DND-41 (cell line): ENCODE measurements at regions not wholly inside any gene's neighbourhood (a gene's known extent, or its start where the extent isn't known, plus 50 kb on each side); places are given as distances from the start of the nearest gene placed in this dataset.

Experiments
- ATAC-seq: fragments of 200-7000 bp; cut with Tn5 transposase; 3 replicates; pipeline ENCODE4 v1.9.1; 2021; ENCODE audit warnings: low read depth; ENCODE audit not compliant: insufficient read depth
- DNase-seq: peaks from one replicate; pipeline ENCODE4 v3.0.0-alpha.2; 2020
- H2AFZ ChIP-seq: 2 replicates; pipeline ENCODE4 v1.6.0; 2012; ENCODE audit warnings: low read depth, low read length
- H3K27ac ChIP-seq: 2 replicates; pipeline ENCODE4 v1.5.1; 2012; ENCODE audit warnings: low read length, inconsistent platforms
- H3K27me3 ChIP-seq: fragments of 200-600 bp; sonication (generic); 2 replicates; pipeline ENCODE4 v1.6.0; 2012; ENCODE audit warnings: low read length, mild to moderate bottlenecking, inconsistent platforms; ENCODE audit not compliant: insufficient read depth, poor library complexity
- H3K36me3 ChIP-seq: 2 replicates; pipeline ENCODE4 v1.5.1; 2012; ENCODE audit warnings: low read length, inconsistent platforms; ENCODE audit not compliant: insufficient read depth
- H3K4me1 ChIP-seq: 2 replicates; pipeline ENCODE4 v1.5.1; 2012; ENCODE audit warnings: mild to moderate bottlenecking, low read length; ENCODE audit not compliant: insufficient read depth
- H3K4me2 ChIP-seq: 2 replicates; pipeline ENCODE4 v1.6.0; 2012; ENCODE audit warnings: mild to moderate bottlenecking, moderate library complexity, low read length, inconsistent platforms; ENCODE audit not compliant: insufficient read depth
- H3K4me3 ChIP-seq, 2 experiments: fragments of 200-600 bp in 1 of 2; shearing (Covaris generic) in 1 of 2; 2 replicates each; pipeline ENCODE4 v1.5.1; 2012 to 2016; ENCODE audit warnings: inconsistent platforms in 2 of 2, low read length in 2 of 2, mild to moderate bottlenecking in 2 of 2, low read depth in 1 of 2, moderate library complexity in 1 of 2
- H3K79me2 ChIP-seq: 2 replicates; pipeline ENCODE4 v1.6.0; 2012; ENCODE audit warnings: low read length, inconsistent platforms; ENCODE audit not compliant: insufficient read depth
- H3K9ac ChIP-seq: 2 replicates; pipeline ENCODE4 v1.6.0; 2012; ENCODE audit warnings: low read depth, mild to moderate bottlenecking, inconsistent platforms, low read length, moderate library complexity
- H3K9me3 ChIP-seq: 2 replicates; pipeline ENCODE4 v1.5.1; 2012; ENCODE audit warnings: low read length, moderate library complexity, mild to moderate bottlenecking, inconsistent platforms; ENCODE audit not compliant: insufficient read depth, severe bottlenecking
- H4K20me1 ChIP-seq: 2 replicates; pipeline ENCODE4 v1.6.0; 2012; ENCODE audit warnings: low read length; ENCODE audit not compliant: insufficient read depth
- EZH2 ChIP-seq: IDR thresholded peaks from 3 replicates; pipeline ENCODE4 v1.6.1; 2012; ENCODE audit warnings: borderline replicate concordance, low read depth, mild to moderate bottlenecking, moderate library complexity, low read length, inconsistent platforms; ENCODE audit not compliant: severe bottlenecking
- TF ChIP-seq, protein P1 (sequence below): IDR thresholded peaks from 2 replicates; pipeline ENCODE4 v1.5.1; 2012; ENCODE audit warnings: borderline replicate concordance, low read length, moderate library complexity, mild to moderate bottlenecking; ENCODE audit not compliant: poor library complexity, severe bottlenecking; ENCODE audit errors: extremely low read depth

DNA sequence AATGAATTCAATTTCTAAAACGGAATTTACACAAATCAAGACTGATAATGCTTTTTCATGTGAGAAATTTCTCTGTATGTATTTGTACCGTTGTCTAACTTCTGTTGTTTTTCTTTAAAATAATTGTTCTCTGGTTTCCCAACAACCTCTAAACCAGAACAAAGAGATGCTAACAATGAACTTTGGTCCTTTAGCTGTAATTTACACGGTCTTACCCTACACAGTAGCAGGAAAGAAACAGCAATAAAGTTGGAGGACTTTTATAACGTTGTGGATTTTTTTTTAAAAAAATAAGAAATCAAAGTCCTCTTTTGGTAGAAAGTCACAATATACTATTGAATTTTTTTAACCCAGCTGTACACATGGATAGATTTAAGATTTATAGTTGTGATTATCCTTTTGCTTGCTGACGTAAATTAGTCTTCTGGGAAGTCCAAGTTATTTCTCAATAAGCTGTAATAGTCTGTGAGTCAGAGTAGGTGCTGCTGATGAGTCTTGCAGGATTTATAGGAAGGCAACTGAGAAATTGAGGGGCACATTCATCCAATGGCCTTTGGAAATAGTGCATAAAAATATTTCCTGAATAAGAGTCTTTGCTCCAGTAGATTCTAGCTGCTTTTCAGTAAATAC, 76.8 kb upstream of the PCSK1 start:
- TF ChIP-seq EZH2 = no peak
- TF ChIP-seq, protein P1, sequence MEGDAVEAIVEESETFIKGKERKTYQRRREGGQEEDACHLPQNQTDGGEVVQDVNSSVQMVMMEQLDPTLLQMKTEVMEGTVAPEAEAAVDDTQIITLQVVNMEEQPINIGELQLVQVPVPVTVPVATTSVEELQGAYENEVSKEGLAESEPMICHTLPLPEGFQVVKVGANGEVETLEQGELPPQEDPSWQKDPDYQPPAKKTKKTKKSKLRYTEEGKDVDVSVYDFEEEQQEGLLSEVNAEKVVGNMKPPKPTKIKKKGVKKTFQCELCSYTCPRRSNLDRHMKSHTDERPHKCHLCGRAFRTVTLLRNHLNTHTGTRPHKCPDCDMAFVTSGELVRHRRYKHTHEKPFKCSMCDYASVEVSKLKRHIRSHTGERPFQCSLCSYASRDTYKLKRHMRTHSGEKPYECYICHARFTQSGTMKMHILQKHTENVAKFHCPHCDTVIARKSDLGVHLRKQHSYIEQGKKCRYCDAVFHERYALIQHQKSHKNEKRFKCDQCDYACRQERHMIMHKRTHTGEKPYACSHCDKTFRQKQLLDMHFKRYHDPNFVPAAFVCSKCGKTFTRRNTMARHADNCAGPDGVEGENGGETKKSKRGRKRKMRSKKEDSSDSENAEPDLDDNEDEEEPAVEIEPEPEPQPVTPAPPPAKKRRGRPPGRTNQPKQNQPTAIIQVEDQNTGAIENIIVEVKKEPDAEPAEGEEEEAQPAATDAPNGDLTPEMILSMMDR = no peak
- ATAC-seq = no peak
- DNase-seq = no peak
- H3K27me3 ChIP-seq = peaks cover 14% of the 10 kb centered on the region
- H3K9ac ChIP-seq = no peak overlapping the region
- H3K36me3 ChIP-seq = no peaks in the 10 kb centered on the region
- no peaks in the 10 kb centered on the region for H4K20me1 ChIP-seq
- no peaks in the 10 kb centered on the region for H3K4me1 ChIP-seq
- H3K79me2 ChIP-seq = no peaks in the 10 kb centered on the region
- H3K9me3 ChIP-seq = no peaks in the 10 kb centered on the region
- H3K4me3 ChIP-seq = no peak overlapping the region
- H3K4me2 ChIP-seq = no peak overlapping the region
- H2AFZ ChIP-seq = no peak overlapping the region
- no peak overlapping the region for H3K27ac ChIP-seq

- Histone ChIP-seq H4K20me1 (no peaks in the 10 kb centered on the region), H3K4me3 (no peak overlapping the region), H3K4me1 (no peaks in the 10 kb centered on the region), H3K4me2 (no peak overlapping the region), H3K9ac (no peak overlapping the region), H3K27ac (no peak overlapping the region), H3K36me3 (no peaks in the 10 kb centered on the region), H3K79me2 (no peaks in the 10 kb centered on the region), H3K9me3 (no peaks in the 10 kb centered on the region), H3K27me3 (peaks cover 12% of the 10 kb centered on the region), H2AFZ (no peak overlapping the region)
- DNase-seq (no peak), ATAC-seq (no peak)
- TF ChIP-seq, protein P1 = no peak
- TF ChIP-seq EZH2 = no peak
These were observed 83.6 kb upstream of the PCSK1 start for GRCh38 chr5:96516631-96517071.

DNA sequence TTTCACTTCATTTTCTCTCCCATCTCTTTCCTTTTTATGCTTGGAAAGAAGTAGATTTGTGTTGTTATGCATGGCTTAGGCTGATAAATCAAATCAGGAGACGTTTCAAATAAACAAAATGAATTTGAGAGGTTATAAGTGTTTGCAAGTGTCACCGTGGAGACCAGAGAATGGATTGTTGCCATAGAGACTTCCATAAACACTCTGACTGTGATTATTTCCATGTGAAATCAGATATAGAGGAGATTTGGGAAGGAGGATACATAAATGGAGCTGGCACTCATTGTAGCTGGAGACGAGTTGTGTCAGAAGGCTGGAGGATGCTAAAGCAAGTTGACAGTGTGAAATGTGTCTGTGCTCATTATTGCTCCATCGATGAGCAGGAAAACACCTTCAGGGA, 84.2 kb upstream of the PCSK1 start:
- TF ChIP-seq EZH2 = no peak
- TF ChIP-seq, protein P1 = no peak
- H3K9ac ChIP-seq = no peak overlapping the region
- no peaks in the 10 kb centered on the region for H3K9me3 ChIP-seq
- no peaks in the 10 kb centered on the region for H3K4me1 ChIP-seq
- H3K4me2 ChIP-seq = no peak overlapping the region
- no peak overlapping the region for H3K27ac ChIP-seq
- no peak overlapping the region for H2AFZ ChIP-seq
- H3K4me3 ChIP-seq = no peak overlapping the region
- no peaks in the 10 kb centered on the region for H4K20me1 ChIP-seq
- peaks cover 12% of the 10 kb centered on the region for H3K27me3 ChIP-seq
- DNase-seq (no peak), ATAC-seq (no peak)
- no peaks in the 10 kb centered on the region for H3K36me3 ChIP-seq
- no peaks in the 10 kb centered on the region for H3K79me2 ChIP-seq

DNA sequence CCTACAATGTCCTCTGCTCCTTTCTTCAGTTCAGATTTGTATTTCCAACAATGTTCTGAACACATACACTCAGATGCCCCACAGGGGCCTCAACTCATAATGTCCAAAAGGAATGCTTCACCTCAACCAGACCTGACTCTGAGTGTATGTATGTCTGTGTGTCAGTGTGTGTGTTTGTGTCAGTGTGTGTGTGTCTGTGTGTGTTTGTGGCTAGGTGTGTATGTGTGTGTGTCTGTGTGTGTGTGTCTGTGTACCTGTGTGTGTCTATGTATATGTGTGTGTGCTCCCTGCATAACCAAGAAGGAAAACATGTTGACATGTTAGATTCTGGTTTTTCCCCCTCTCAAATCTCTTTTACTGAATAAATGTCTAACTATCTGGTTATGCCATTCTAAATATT, 87.3 kb upstream of the PCSK1 start:
- no peak overlapping the region for H3K4me2 ChIP-seq
- H3K9ac ChIP-seq = no peak overlapping the region
- no peaks in the 10 kb centered on the region for H3K9me3 ChIP-seq
- DNase-seq = no peak
- H3K36me3 ChIP-seq = no peaks in the 10 kb centered on the region
- no peaks in the 10 kb centered on the region for H4K20me1 ChIP-seq
- peaks cover 3% of the 10 kb centered on the region for H3K27me3 ChIP-seq
- no peaks in the 10 kb centered on the region for H3K4me1 ChIP-seq
- no peak overlapping the region for H2AFZ ChIP-seq
- no peak for ATAC-seq
- TF ChIP-seq, protein P1 = no peak
- no peak for TF ChIP-seq EZH2
- no peak overlapping the region for H3K27ac ChIP-seq
- H3K79me2 ChIP-seq = no peaks in the 10 kb centered on the region
- H3K4me3 ChIP-seq = no peak overlapping the region
